Activated CD4-positive, alpha-beta T cell treated with anti-CD3 and anti-CD28 coated beads, Interleukin-2, Interleukin-4, amounts not matched to agents 100 ng/mL and 50 ng/mL, durations not matched to agents 16 hours and 8 hours (primary cell): ENCODE measurements at regions not wholly inside any gene's neighbourhood (a gene's known extent, or its start where the extent isn't known, plus 50 kb on each side); places are given as distances from the start of the nearest gene placed in this dataset.
"Not testable (repeated sequence)": the region's sequence is repeated elsewhere in the genome, so short reads cannot be mapped to it uniquely, and the experiment has no call there.

Experiments used
- DNase-seq: peaks from one replicate; pipeline ENCODE4 v3.0.0-alpha.2; 2020; ENCODE audit warnings: low spot score

GRCh38 chr1:232579958-232580941 lies 49.7 kb downstream of the SIPA1L2 start:
- peak; percentile 50 for DNase-seq

- no peak for DNase-seq
Measured at GRCh38 chr1:232579466-232579865, 50.5 kb downstream of the SIPA1L2 start.

GRCh38 chr1:232578651-232579195 lies 51.2 kb downstream of the SIPA1L2 start:
- peak; percentile 31 for DNase-seq

GRCh38 chr1:232577772-232578171 lies 52.2 kb downstream of the SIPA1L2 start:
- no peak for DNase-seq

GRCh38 chr1:232576537-232576936 lies 53.4 kb downstream of the SIPA1L2 start:
- no peak for DNase-seq

- DNase-seq = no peak
Measured at GRCh38 chr1:232575763-232576040, 54.2 kb downstream of the SIPA1L2 start.

GRCh38 chr1:232574889-232575762 lies 54.8 kb downstream of the SIPA1L2 start:
- no peak for DNase-seq

GRCh38 chr1:232574077-232574476 lies 55.9 kb downstream of the SIPA1L2 start:
- no peak for DNase-seq

GRCh38 chr1:232571523-232571922 lies 58.4 kb downstream of the SIPA1L2 start:
- DNase-seq = no peak

- no peak for DNase-seq
Measured at GRCh38 chr1:232570007-232570406, 59.9 kb downstream of the SIPA1L2 start.

- not testable (repeated sequence) for DNase-seq
Measured at GRCh38 chr1:232569554-232569921, 60.4 kb downstream of the SIPA1L2 start.

- no peak for DNase-seq
Measured at GRCh38 chr1:232568906-232569553, 60.9 kb downstream of the SIPA1L2 start.

- DNase-seq = no peak
Measured at GRCh38 chr1:232568331-232568852, 61.5 kb downstream of the SIPA1L2 start.

GRCh38 chr1:232566093-232566492 lies 63.8 kb downstream of the SIPA1L2 start:
- no peak for DNase-seq

GRCh38 chr1:232562855-232563510 lies 67.0 kb downstream of the SIPA1L2 start:
- DNase-seq = no peak

GRCh38 chr1:232561381-232561780 lies 68.6 kb downstream of the SIPA1L2 start:
- no peak for DNase-seq

GRCh38 chr1:232560940-232561339 lies 69.0 kb downstream of the SIPA1L2 start:
- DNase-seq = no peak

GRCh38 chr1:232558954-232559353 lies 71.0 kb downstream of the SIPA1L2 start:
- DNase-seq = no peak

GRCh38 chr1:232557502-232558191 lies 72.3 kb downstream of the SIPA1L2 start:
- DNase-seq = no peak

- no peak for DNase-seq
Measured at GRCh38 chr1:232557096-232557495, 72.8 kb downstream of the SIPA1L2 start.

GRCh38 chr1:232556351-232556750 lies 73.6 kb downstream of the SIPA1L2 start:
- DNase-seq = no peak
